ENCODE measurements at regions not wholly inside any gene's neighbourhood (a gene's known extent, or its start where the extent isn't known, plus 50 kb on each side); places are given as distances from the start of the nearest gene placed in this dataset.

DNA sequence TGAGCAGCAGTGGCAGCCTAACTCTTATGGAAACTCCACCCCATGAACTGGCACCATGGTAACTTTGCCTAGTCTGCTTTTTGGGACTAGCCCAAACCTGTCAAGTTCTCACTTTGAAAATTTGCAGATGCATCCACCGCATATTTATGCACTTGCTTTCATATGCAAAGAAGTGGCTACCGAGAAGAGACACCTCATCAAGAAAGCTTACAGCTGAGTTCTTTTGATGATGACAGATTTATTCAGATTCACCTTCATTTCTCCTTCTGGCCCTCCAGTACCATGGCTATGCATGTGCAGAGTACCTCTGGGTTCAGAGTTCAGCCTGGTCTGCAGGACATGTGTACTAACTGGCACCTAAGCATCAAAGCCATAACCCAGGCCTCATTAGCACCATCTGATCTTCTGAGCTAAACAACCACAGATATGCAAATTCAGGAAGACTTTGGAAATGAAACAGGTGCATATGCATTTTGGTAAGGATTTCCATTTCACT is 154.3 kb upstream of the TENT5A start:
- TF ChIP-seq, protein P1, sequence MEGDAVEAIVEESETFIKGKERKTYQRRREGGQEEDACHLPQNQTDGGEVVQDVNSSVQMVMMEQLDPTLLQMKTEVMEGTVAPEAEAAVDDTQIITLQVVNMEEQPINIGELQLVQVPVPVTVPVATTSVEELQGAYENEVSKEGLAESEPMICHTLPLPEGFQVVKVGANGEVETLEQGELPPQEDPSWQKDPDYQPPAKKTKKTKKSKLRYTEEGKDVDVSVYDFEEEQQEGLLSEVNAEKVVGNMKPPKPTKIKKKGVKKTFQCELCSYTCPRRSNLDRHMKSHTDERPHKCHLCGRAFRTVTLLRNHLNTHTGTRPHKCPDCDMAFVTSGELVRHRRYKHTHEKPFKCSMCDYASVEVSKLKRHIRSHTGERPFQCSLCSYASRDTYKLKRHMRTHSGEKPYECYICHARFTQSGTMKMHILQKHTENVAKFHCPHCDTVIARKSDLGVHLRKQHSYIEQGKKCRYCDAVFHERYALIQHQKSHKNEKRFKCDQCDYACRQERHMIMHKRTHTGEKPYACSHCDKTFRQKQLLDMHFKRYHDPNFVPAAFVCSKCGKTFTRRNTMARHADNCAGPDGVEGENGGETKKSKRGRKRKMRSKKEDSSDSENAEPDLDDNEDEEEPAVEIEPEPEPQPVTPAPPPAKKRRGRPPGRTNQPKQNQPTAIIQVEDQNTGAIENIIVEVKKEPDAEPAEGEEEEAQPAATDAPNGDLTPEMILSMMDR (IDR thresholded peaks at IDR 0.05) = no peak
- no peak for TF ChIP-seq POLR2A (IDR thresholded peaks at IDR 0.05)
